Fibroblast of the aortic adventitia (primary cell): ENCODE measurements at regions not wholly inside any gene's neighbourhood (a gene's known extent, or its start where the extent isn't known, plus 50 kb on each side); places are given as distances from the start of the nearest gene placed in this dataset.

ENCODE experiments used
- DNase-seq: peaks from one replicate; pipeline ENCODE4 v3.0.0-alpha.2; 2010; ENCODE audit warnings: low read depth
- H3K4me3 ChIP-seq: 2 replicates; pipeline ENCODE4 v1.5.1; 2011; ENCODE audit warnings: low read depth, mild to moderate bottlenecking, control low read depth, low read length, moderate library complexity
- CTCF ChIP-seq: IDR thresholded peaks from 2 replicates; pipeline ENCODE4 v1.5.1; 2011; ENCODE audit warnings: mild to moderate bottlenecking, low read length, control low read depth, inconsistent platforms; ENCODE audit not compliant: insufficient read depth

GRCh38 chr3:14599488-14599887 lies 52.1 kb upstream of the CCDC174 start:
- no peak for TF ChIP-seq CTCF
- H3K4me3 ChIP-seq = no peak overlapping the region
- DNase-seq = no peak

GRCh38 chr3:14600075-14600474 lies 51.5 kb upstream of the CCDC174 start:
- DNase-seq = no peak
- no peak overlapping the region for H3K4me3 ChIP-seq
- TF ChIP-seq CTCF = no peak

GRCh38 chr3:14600856-14601610 lies 50.5 kb upstream of the CCDC174 start:
- no peak for TF ChIP-seq CTCF
- no peak overlapping the region for H3K4me3 ChIP-seq
- DNase-seq = no peak

- no peak for DNase-seq
- TF ChIP-seq CTCF = no peak
Measured at GRCh38 chr3:14601692-14602005, 49.9 kb upstream of the CCDC174 start.

More at GRCh38 chr3:14601692-14602005, 49.9 kb upstream of the CCDC174 start:
- no peak overlapping the region for H3K4me3 ChIP-seq
